ENCODE measurements at regions not wholly inside any gene's neighbourhood (a gene's known extent, or its start where the extent isn't known, plus 50 kb on each side); places are given as distances from the start of the nearest gene placed in this dataset.

DNA sequence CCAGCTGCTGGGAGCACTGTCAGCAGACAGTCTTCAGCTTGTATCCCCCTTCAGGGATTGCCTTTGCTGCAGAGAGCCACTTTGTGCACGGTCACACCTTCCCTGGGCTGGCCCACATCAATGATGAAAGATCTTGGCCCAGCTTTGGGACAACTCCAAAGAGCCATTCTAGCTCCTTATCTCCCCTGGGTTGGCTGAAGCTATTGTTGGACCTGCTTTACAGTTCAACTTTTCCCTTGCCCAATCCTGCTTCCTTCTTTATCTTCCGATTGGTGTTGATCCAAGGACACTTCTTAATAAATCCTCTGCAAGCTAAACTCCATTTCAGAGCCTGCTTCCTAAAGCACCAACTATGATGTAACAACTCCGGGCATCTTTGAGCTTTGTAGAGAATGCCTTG is 466.4 kb downstream of the KLF12 start:
- Mint-ChIP-seq H3K27me3 (no peaks in the 10 kb centered on the region), H3K9me3 (peaks cover 8% of the 10 kb centered on the region), H3K4me1 (ENCODE audit: unreplicated experiment) (peaks cover 9% of the 10 kb centered on the region), H3K27ac (no peak overlapping the region), H3K4me3 (no peak overlapping the region), H3K36me3 (no peaks in the 10 kb centered on the region)
- no peak for DNase-seq (ENCODE audit: extremely low spot score, unreplicated experiment)
- no peak for TF ChIP-seq CTCF (conservative IDR thresholded peaks at IDR 0.05)

DNA sequence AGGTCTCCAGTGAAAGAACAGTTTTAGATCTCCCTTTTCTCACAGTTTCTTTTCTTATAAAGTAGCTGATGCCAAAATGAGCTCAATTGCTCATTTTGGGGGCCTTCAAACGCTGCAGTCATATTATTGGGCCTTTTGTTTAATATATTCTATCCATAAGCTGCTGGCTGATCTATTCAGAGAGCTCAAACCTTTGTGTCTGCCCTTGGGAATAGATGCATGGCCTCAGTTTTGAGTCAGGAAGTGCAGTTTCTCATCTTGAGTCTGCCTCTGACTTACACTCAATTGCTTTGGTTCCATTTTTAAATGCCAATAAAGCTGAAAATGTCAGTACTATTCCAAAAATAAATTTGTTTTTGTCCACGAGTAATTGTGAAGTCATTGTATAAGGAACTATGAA is 468.9 kb downstream of the KLF12 start:
- Mint-ChIP-seq H3K4me1 (ENCODE audit: unreplicated experiment) (peaks cover 9% of the 10 kb centered on the region), H3K27ac (no peak overlapping the region), H3K9me3 (peaks cover 14% of the 10 kb centered on the region), H3K4me3 (no peak overlapping the region), H3K36me3 (no peaks in the 10 kb centered on the region), H3K27me3 (no peaks in the 10 kb centered on the region)
- TF ChIP-seq CTCF (conservative IDR thresholded peaks at IDR 0.05) = no peak
- no peak for DNase-seq (ENCODE audit: extremely low spot score, unreplicated experiment)

DNA sequence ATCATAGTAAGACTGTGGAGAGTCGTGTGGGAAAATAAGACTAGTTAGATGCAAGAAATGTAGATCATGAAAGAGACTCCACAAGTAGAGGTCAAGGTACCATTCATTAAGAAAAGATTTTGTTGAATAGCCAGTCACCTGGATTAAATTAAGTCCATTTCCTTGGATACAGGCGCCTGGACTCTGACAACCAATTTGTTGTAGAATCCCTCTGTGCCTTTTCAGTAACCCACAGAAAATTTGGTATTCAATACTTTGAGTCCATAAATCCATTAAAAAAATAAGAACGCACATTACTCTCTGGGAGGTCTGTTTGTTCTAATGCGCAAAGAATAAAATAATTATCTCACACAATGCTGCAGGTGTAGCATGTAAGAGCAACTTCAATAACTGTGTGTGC is 469.4 kb downstream of the KLF12 start:
- no peak overlapping the region for H3K4me3 Mint-ChIP-seq
- H3K4me1 Mint-ChIP-seq (ENCODE audit: unreplicated experiment) = peaks cover 9% of the 10 kb centered on the region
- no peaks in the 10 kb centered on the region for H3K27me3 Mint-ChIP-seq
- TF ChIP-seq CTCF (conservative IDR thresholded peaks at IDR 0.05) = no peak
- no peaks in the 10 kb centered on the region for H3K36me3 Mint-ChIP-seq
- DNase-seq (ENCODE audit: extremely low spot score, unreplicated experiment) = no peak
- no peak overlapping the region for H3K27ac Mint-ChIP-seq
- H3K9me3 Mint-ChIP-seq = peaks cover 14% of the 10 kb centered on the region

DNA sequence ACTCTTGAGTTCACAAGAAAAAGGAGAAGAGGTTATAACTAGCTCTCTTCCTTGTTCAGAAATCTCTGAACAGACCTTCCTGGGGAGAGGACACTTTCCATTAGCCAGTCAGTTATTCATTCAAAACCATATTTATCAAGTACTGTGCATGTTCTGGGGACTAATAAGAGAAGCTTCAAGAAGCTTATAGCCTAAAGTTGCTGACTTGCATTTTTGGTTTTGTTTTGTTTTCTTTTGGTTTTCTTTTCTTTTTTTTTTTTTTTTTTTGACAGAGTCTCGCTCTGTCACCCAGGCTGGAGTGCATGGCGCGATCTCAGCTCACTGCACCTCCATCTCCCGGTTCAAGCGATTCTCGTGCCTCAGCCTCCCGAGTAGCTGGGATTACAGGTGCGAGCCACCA is 471.4 kb downstream of the KLF12 start:
- no peaks in the 10 kb centered on the region for H3K27me3 Mint-ChIP-seq
- TF ChIP-seq CTCF (conservative IDR thresholded peaks at IDR 0.05) = no peak
- H3K36me3 Mint-ChIP-seq = no peaks in the 10 kb centered on the region
- no peak for DNase-seq (ENCODE audit: extremely low spot score, unreplicated experiment)
- peaks cover 13% of the 10 kb centered on the region for H3K4me1 Mint-ChIP-seq (ENCODE audit: unreplicated experiment)
- H3K27ac Mint-ChIP-seq = no peak overlapping the region
- H3K9me3 Mint-ChIP-seq = peaks cover 6% of the 10 kb centered on the region
- no peak overlapping the region for H3K4me3 Mint-ChIP-seq

- peaks cover 6% of the 10 kb centered on the region for H3K9me3 Mint-ChIP-seq
- H3K27me3 Mint-ChIP-seq = no peaks in the 10 kb centered on the region
- no peak overlapping the region for H3K27ac Mint-ChIP-seq
- no peak for TF ChIP-seq CTCF (conservative IDR thresholded peaks at IDR 0.05)
- DNase-seq (ENCODE audit: extremely low spot score, unreplicated experiment) = no peak
- H3K4me1 Mint-ChIP-seq (ENCODE audit: unreplicated experiment) = peaks cover 17% of the 10 kb centered on the region
- H3K4me3 Mint-ChIP-seq = no peak overlapping the region
- no peaks in the 10 kb centered on the region for H3K36me3 Mint-ChIP-seq
These were observed 472.3 kb downstream of the KLF12 start for GRCh38 chr13:73661687-73662425.

All from type B pancreatic cell (in vitro differentiated cells).